HCEC 1CT (cell line): ENCODE measurements at regions not wholly inside any gene's neighbourhood (a gene's known extent, or its start where the extent isn't known, plus 50 kb on each side); places are given as distances from the start of the nearest gene placed in this dataset.

Source experiments
- DNase-seq: peaks from one replicate; pipeline ENCODE4 v3.0.0-alpha.2; 2017

DNA sequence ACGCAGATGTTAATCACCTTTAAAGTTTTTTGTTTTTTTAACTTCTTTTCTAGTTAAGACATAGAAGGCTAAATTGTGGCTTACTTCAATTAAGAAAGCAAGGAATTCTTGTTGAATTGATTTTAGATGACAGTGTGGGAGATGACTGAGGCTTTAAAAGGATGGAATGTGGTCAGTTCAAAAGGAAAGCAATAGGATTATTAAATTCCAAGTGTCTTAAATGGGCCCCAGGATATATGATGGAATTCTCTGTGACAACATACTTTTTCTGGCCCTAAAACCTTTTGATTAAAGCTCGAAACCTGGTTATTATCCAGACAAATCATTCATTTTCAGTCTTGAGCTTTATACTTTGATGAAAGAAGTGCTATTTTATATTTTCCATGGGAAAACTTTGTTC is 179.0 kb upstream of the TMEFF2 start:
- no peak for DNase-seq

DNA sequence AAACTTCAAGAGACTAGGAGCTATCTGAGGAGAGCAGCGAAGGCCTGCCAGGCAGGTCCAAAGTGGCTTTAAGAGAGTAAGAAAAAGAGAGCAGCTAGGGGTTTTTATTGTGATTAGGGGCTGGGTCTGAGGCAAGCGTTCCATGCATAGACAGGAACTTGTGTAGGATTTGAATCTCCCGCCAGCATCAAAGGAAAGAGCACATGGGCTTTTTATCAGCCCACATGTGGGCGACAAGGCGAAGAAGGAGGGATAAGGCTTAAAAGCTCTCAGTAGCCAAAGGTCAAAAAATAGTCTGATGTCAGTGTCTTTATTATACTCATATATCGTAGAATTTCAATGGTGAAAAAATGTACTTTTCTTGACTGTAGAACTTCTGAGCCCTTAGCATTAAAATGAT is 178.5 kb upstream of the TMEFF2 start:
- DNase-seq = no peak

DNA sequence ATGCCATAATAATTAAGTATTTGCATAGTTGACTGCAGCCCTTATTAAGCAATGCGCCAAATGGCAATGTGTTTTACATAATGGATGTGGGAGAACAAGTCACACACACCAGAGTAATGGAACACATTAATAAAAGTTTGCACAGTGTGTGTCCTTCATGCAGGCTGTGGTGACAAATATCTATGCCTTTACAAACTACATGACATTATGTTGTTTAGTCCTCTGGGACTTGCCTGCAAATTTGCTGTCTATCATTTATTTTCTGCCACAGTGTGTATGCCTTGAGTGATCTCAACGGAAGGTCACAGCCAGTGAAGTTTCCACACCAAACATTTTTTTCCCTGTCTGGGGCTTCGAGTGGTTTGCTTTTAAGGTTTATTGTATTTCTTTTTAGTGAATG is 175.2 kb upstream of the TMEFF2 start:
- DNase-seq = no peak

DNA sequence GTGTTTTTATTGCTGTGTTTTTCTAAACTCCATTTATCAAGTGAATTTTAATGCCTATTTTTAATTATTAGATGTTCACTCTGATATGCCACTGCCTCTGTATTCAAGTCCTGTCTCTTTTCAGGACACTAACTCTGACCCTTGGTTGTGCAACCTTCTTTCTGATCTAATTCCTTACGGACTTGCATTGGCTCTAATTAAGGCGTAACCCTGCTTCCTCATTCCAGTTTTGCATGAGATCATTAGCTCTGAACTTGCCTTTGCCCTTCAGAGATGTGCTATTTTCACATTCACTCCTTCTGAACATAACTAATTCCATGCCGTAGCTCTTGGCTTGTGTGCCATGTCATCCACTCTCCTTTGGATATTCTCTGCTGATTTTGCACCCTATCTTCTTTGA is 162.5 kb upstream of the TMEFF2 start:
- no peak for DNase-seq

- DNase-seq = no peak
Measured at GRCh38 chr2:192354512-192355244, 159.9 kb upstream of the TMEFF2 start.

DNA sequence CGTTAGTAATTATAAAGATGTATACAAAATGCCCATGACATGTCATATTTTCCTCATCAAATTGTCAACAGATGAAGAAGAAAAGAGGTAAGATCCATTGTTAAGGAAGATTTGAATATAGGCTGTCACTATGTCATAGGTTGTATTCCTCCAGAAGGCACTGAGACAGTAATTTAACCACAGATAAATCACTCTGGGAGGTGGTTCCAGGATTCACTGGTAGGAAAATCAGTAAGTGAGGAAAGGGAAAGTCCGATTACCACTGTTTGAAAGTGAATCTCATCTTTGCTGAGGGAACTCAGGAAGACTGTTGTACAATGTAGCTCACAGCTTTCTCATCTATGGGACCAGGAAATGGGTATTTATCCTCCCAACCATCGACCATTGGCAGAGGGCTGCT is 152.8 kb upstream of the TMEFF2 start:
- DNase-seq = no peak

GRCh38 chr2:192345287-192345686 is 150.6 kb upstream of the TMEFF2 start:
- no peak for DNase-seq

DNA sequence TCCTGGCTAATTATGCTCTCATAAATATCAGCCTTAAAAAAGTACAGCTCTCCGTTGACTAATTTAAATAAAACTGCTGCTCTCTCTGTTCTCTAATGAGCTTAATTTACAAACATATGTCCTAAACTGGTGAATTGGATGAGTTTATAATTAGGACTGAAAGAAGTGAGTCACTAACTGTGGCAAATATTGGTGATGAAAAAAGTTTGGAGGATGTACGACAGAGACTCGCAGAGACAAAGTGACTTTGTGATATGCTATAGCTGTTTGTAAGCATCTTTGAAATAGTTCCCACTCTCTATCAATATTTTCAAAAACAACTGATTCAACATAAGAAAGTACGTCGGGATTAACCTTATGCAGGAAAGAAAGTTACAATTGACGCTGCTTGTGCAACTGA is 138.9 kb upstream of the TMEFF2 start:
- DNase-seq = no peak

DNA sequence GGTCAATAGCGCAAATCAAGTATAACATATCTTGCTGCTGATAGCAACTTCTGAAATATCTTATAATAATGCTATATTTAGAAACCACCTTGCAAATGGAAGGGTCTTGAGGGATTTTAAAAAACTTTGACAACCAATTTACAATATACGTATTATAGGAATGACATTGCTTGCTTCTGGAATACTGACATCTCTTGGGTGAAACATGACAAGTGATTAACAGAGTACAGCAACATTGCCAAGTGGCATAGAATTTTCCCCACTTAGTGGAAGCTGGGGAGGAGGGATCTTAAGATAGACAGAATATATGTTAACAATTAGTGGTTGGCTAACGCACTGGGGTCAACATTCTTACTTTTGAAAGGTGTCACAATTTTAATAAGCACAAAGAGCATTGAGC is 133.6 kb upstream of the TMEFF2 start:
- DNase-seq = no peak

DNA sequence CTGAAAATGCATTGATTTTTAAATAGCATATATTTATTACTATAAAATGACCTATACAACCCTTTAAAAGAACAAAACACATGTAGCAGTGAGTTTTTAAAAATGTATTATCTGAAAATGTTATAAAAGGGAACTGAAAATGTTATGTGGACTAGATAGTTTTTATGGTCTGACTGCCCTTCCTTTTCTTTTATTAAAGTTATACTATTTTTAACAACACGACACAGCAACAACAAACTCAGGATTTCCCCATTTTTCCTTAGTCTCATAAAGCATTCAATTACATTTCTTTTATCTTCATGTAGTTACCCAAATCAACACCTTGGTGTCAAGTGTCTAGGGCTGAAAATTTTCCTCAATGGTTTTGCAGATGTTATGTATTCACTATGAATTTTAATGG is 132.8 kb upstream of the TMEFF2 start:
- no peak for DNase-seq

GRCh38 chr2:192315543-192315942 is 120.8 kb upstream of the TMEFF2 start:
- DNase-seq = no peak

GRCh38 chr2:192314800-192315481 is 120.2 kb upstream of the TMEFF2 start:
- no peak for DNase-seq

GRCh38 chr2:192313773-192314172 is 119.0 kb upstream of the TMEFF2 start:
- no peak for DNase-seq

- DNase-seq = no peak
Measured at GRCh38 chr2:192311701-192312460, 117.1 kb upstream of the TMEFF2 start.

GRCh38 chr2:192307530-192307929 is 112.8 kb upstream of the TMEFF2 start:
- peak; percentile 51 for DNase-seq

GRCh38 chr2:192298664-192299063 is 103.9 kb upstream of the TMEFF2 start:
- no peak for DNase-seq

GRCh38 chr2:192292478-192292877 is 97.7 kb upstream of the TMEFF2 start:
- no peak for DNase-seq

GRCh38 chr2:192288295-192288694 is 93.6 kb upstream of the TMEFF2 start:
- no peak for DNase-seq

DNA sequence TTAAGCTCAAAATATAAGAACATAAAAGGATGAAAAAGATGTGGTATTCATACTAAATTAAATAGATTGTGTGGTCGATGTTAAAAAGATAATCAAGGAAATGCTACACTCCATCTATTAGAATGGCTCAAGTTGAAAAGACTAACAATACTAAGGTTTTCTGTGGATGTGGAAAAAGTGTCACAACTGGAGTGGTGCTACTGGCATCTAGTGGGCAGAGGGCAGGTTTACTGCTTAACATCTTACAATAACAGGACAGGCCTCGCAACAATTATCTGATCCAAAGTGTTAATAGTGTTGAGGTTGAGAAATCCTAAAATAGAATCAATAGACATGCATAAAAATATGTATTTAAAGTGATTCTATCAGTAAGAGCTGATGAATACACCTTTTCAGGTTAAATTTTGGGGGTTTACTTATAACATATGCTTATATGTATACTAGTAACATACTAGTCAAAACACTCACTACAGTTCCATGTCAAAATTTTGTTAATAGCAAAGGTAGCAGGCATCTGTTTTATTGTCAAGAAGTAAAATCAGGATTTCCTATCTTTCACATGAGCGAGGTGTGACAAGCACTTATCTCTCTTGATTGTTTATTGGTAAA is 91.5 kb upstream of the TMEFF2 start:
- peak; percentile 64 for DNase-seq

DNA sequence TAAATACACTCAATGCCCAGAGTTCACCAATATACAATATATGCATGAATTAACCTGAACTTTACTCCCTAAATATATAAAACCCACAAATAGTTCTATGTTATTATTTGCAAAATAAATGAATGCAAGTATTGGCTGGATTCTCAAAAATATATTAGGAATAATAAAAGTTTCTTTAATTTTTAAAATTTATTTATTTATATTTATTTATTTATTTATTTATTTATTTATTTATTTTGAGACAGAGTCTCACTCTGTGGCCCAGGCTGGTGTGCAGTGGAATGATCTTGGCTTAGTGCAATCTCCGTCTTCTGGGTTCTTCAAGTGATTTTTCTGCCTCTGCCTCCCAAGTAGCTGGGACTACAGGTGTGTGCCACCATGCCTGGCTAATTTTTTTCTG is 88.7 kb upstream of the TMEFF2 start:
- DNase-seq = no peak

GRCh38 chr2:192278701-192279100 is 84.0 kb upstream of the TMEFF2 start:
- no peak for DNase-seq

DNA sequence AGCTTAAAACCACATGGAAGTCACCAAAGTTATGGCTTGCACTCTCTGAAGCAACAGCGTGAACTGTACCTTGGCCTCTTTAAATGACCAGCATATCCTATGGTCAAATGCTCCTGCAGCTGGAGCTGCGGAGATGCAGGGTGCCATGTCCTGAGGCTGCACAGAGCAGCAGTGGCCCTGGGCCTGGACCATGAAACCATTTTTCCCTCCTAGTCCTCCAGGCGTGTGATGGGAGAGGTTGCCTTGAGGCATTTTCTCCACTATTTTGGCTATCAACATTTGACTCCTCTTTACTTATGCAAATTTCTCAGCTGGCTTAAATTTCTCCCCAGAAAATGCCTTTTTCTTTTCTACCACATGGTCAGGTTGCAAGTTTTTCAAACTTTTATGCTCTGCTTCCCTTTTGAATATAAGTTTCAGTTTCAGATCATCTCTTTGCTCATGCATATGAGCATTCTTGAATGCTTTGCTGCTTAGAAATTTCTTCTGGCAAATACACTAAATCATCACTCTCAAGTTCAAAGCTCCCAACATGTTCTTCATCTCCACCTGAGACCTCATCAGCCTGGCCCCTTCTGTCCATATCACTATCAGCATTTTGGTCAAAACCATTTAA is 82.9 kb upstream of the TMEFF2 start:
- DNase-seq = no peak

GRCh38 chr2:192275632-192276031 is 80.9 kb upstream of the TMEFF2 start:
- DNase-seq = no peak
